ENCODE measurements at regions not wholly inside any gene's neighbourhood (a gene's known extent, or its start where the extent isn't known, plus 50 kb on each side); places are given as distances from the start of the nearest gene placed in this dataset.

DNA sequence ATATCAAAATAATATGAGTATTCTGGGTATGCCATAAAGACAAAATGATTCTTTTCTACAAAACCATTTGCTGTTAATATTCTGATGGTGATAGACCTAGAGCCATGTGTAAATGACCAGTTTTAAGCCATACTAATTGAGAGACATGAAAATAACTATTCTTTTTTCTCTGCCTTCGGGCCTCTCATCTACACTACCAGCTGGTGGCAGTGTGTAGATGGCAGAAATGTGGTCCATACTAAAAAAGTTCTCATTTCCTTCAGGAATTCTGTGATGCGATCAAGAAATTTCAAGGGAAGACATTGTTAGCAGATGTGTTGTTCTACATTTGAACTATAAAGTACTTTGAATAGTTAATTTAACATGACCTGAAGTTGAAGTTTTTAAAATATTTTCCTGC lies 485.2 kb downstream of the TRIB2 start:
- no peak for TF ChIP-seq POLR2A (IDR thresholded peaks at IDR 0.05)
- TF ChIP-seq, protein P1, sequence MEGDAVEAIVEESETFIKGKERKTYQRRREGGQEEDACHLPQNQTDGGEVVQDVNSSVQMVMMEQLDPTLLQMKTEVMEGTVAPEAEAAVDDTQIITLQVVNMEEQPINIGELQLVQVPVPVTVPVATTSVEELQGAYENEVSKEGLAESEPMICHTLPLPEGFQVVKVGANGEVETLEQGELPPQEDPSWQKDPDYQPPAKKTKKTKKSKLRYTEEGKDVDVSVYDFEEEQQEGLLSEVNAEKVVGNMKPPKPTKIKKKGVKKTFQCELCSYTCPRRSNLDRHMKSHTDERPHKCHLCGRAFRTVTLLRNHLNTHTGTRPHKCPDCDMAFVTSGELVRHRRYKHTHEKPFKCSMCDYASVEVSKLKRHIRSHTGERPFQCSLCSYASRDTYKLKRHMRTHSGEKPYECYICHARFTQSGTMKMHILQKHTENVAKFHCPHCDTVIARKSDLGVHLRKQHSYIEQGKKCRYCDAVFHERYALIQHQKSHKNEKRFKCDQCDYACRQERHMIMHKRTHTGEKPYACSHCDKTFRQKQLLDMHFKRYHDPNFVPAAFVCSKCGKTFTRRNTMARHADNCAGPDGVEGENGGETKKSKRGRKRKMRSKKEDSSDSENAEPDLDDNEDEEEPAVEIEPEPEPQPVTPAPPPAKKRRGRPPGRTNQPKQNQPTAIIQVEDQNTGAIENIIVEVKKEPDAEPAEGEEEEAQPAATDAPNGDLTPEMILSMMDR (IDR thresholded peaks at IDR 0.05 in 4 of 5, conservative IDR thresholded peaks at IDR 0.05 in 1 of 5): no peak

All from gastrocnemius medialis (tissue), 4 donors.